ENCODE measurements at regions not wholly inside any gene's neighbourhood (a gene's known extent, or its start where the extent isn't known, plus 50 kb on each side); places are given as distances from the start of the nearest gene placed in this dataset.
"Not testable (repeated sequence)": the region's sequence is repeated elsewhere in the genome, so short reads cannot be mapped to it uniquely, and the experiment has no call there.

GRCh38 chr4:23412701-23413100 is 477.1 kb downstream of the PPARGC1A start:
- no peak for DNase-seq (ENCODE audit: low spot score)

GRCh38 chr4:23408913-23409312 is 480.9 kb downstream of the PPARGC1A start:
- DNase-seq (ENCODE audit: low spot score): not testable (repeated sequence)

- peak; percentile 30 for DNase-seq (ENCODE audit: low spot score)
Observed at GRCh38 chr4:23401572-23401971, 488.3 kb downstream of the PPARGC1A start.

GRCh38 chr4:23392860-23393458 is 496.9 kb downstream of the PPARGC1A start:
- DNase-seq (ENCODE audit: low spot score): no peak

GRCh38 chr4:23390246-23390645 is 499.6 kb downstream of the PPARGC1A start:
- DNase-seq (ENCODE audit: low spot score): no peak

GRCh38 chr4:23388699-23389395 is 501.0 kb downstream of the PPARGC1A start:
- DNase-seq (ENCODE audit: low spot score): no peak

- no peak for DNase-seq (ENCODE audit: low spot score)
Observed at GRCh38 chr4:23388255-23388654, 501.6 kb downstream of the PPARGC1A start.

GRCh38 chr4:23384741-23385140 is 505.1 kb downstream of the PPARGC1A start:
- DNase-seq (ENCODE audit: low spot score): peak; percentile 53

- DNase-seq (ENCODE audit: low spot score): peak; percentile 59
Observed at GRCh38 chr4:23382879-23383278, 507.0 kb downstream of the PPARGC1A start.

GRCh38 chr4:23374259-23374658 is 515.6 kb downstream of the PPARGC1A start:
- DNase-seq (ENCODE audit: low spot score): peak; percentile 96

- DNase-seq (ENCODE audit: low spot score): peak; percentile 97
Observed at GRCh38 chr4:23373261-23373660, 516.6 kb downstream of the PPARGC1A start.

- DNase-seq (ENCODE audit: low spot score): no peak
Observed at GRCh38 chr4:23371533-23371932, 518.3 kb downstream of the PPARGC1A start.

- DNase-seq (ENCODE audit: low spot score): peak; percentile 36
Observed at GRCh38 chr4:23369331-23369730, 520.5 kb downstream of the PPARGC1A start.

- DNase-seq (ENCODE audit: low spot score): peak; percentile 50
Observed at GRCh38 chr4:23368081-23368697, 521.7 kb downstream of the PPARGC1A start.

- DNase-seq (ENCODE audit: low spot score): peak; percentile 14
Observed at GRCh38 chr4:23366557-23366906, 523.3 kb downstream of the PPARGC1A start.

GRCh38 chr4:23365871-23366556 is 523.8 kb downstream of the PPARGC1A start:
- DNase-seq (ENCODE audit: low spot score): peak; percentile 12

- no peak for DNase-seq (ENCODE audit: low spot score)
Observed at GRCh38 chr4:23365086-23365485, 524.8 kb downstream of the PPARGC1A start.

GRCh38 chr4:23364167-23364566 is 525.7 kb downstream of the PPARGC1A start:
- no peak for DNase-seq (ENCODE audit: low spot score)

GRCh38 chr4:23361453-23361852 is 528.4 kb downstream of the PPARGC1A start:
- DNase-seq (ENCODE audit: low spot score): no peak

GRCh38 chr4:23360718-23361117 is 529.1 kb downstream of the PPARGC1A start:
- DNase-seq (ENCODE audit: low spot score): no peak

- no peak for DNase-seq (ENCODE audit: low spot score)
Observed at GRCh38 chr4:23355258-23355657, 534.6 kb downstream of the PPARGC1A start.

GRCh38 chr4:23353200-23353599 is 536.6 kb downstream of the PPARGC1A start:
- DNase-seq (ENCODE audit: low spot score): no peak
